ENCODE measurements at regions not wholly inside any gene's neighbourhood (a gene's known extent, or its start where the extent isn't known, plus 50 kb on each side); places are given as distances from the start of the nearest gene placed in this dataset.

- no peak for DNase-seq
These were observed 133.4 kb upstream of the FRMD6 start for GRCh38 chr14:51518280-51518679.

GRCh38 chr14:51518711-51519110 lies 133.0 kb upstream of the FRMD6 start:
- no peak for DNase-seq

GRCh38 chr14:51520087-51520486 lies 131.6 kb upstream of the FRMD6 start:
- no peak for DNase-seq

GRCh38 chr14:51521764-51522163 lies 129.9 kb upstream of the FRMD6 start:
- no peak for DNase-seq

GRCh38 chr14:51523243-51523642 lies 128.5 kb upstream of the FRMD6 start:
- no peak for DNase-seq

- DNase-seq, result no peak
These were observed 126.0 kb upstream of the FRMD6 start for GRCh38 chr14:51525739-51526138.

- DNase-seq, result no peak
These were observed 124.6 kb upstream of the FRMD6 start for GRCh38 chr14:51527073-51527472.

- DNase-seq, result no peak
These were observed 122.0 kb upstream of the FRMD6 start for GRCh38 chr14:51529736-51530135.

- DNase-seq, result no peak
These were observed 118.5 kb upstream of the FRMD6 start for GRCh38 chr14:51533160-51533559.

GRCh38 chr14:51533872-51534553 lies 117.7 kb upstream of the FRMD6 start:
- no peak for DNase-seq

- DNase-seq, result no peak
These were observed 117.1 kb upstream of the FRMD6 start for GRCh38 chr14:51534610-51535011.

- no peak for DNase-seq
These were observed 116.2 kb upstream of the FRMD6 start for GRCh38 chr14:51535443-51536044.

- no peak for DNase-seq
These were observed 112.7 kb upstream of the FRMD6 start for GRCh38 chr14:51538973-51539372.

- no peak for DNase-seq
These were observed 112.1 kb upstream of the FRMD6 start for GRCh38 chr14:51539571-51540037.

GRCh38 chr14:51540364-51540763 lies 111.3 kb upstream of the FRMD6 start:
- DNase-seq, result no peak

GRCh38 chr14:51544471-51544870 lies 107.2 kb upstream of the FRMD6 start:
- DNase-seq, result no peak

- DNase-seq, result no peak
These were observed 106.8 kb upstream of the FRMD6 start for GRCh38 chr14:51544901-51545300.

GRCh38 chr14:51545396-51545795 lies 106.3 kb upstream of the FRMD6 start:
- DNase-seq, result no peak

GRCh38 chr14:51546099-51546498 lies 105.6 kb upstream of the FRMD6 start:
- no peak for DNase-seq

- no peak for DNase-seq
These were observed 105.0 kb upstream of the FRMD6 start for GRCh38 chr14:51546603-51547258.

GRCh38 chr14:51547260-51547659 lies 104.5 kb upstream of the FRMD6 start:
- DNase-seq, result no peak

- no peak for DNase-seq
These were observed 104.0 kb upstream of the FRMD6 start for GRCh38 chr14:51547701-51548100.

GRCh38 chr14:51548187-51548586 lies 103.5 kb upstream of the FRMD6 start:
- DNase-seq, result no peak

- DNase-seq, result no peak
These were observed 101.1 kb upstream of the FRMD6 start for GRCh38 chr14:51550636-51551035.

All from activated naive CD4-positive, alpha-beta T cell treated with anti-CD3 and anti-CD28 coated beads, Interleukin-2, amount 50 U/mL, for 16 hours (primary cell).